Ishikawa (cell line): ENCODE measurements at regions not wholly inside any gene's neighbourhood (a gene's known extent, or its start where the extent isn't known, plus 50 kb on each side); places are given as distances from the start of the nearest gene placed in this dataset.

Source experiments
- CEBPB ChIP-seq: IDR thresholded peaks from 2 replicates; pipeline ENCODE4 v1.6.1; 2012
- CREB1 ChIP-seq: IDR thresholded peaks from 2 replicates; pipeline ENCODE4 v1.6.1; 2012; ENCODE audit warnings: low read depth
- EGR1 ChIP-seq: IDR thresholded peaks from 2 replicates; pipeline ENCODE4 v1.6.1; 2012
- EP300 ChIP-seq: IDR thresholded peaks from 2 replicates; pipeline ENCODE4 v1.6.1; 2012; ENCODE audit warnings: borderline replicate concordance
- FOXM1 ChIP-seq: IDR thresholded peaks from 2 replicates; pipeline ENCODE4 v1.6.1; 2012; ENCODE audit warnings: low read depth, borderline replicate concordance
- NFIC ChIP-seq: IDR thresholded peaks from 2 replicates; pipeline ENCODE4 v1.6.1; 2012
- RAD21 ChIP-seq: IDR thresholded peaks from 2 replicates; pipeline ENCODE4 v1.6.1; 2012; ENCODE audit warnings: low read depth
- REST ChIP-seq: IDR thresholded peaks from 2 replicates; pipeline ENCODE4 v1.6.1; 2012; ENCODE audit warnings: low read depth, mild to moderate bottlenecking
- TAF1 ChIP-seq: IDR thresholded peaks from 2 replicates; pipeline ENCODE4 v1.6.1; 2012; ENCODE audit warnings: low read depth, mild to moderate bottlenecking
- TCF12 ChIP-seq: IDR thresholded peaks from 2 replicates; pipeline ENCODE4 v1.6.1; 2012; ENCODE audit warnings: low read depth
- TEAD4 ChIP-seq: IDR thresholded peaks from 2 replicates; pipeline ENCODE4 v1.6.1; 2012
- USF1 ChIP-seq: IDR thresholded peaks from 2 replicates; pipeline ENCODE4 v1.6.1; 2012
- YY1 ChIP-seq: IDR thresholded peaks from 2 replicates; pipeline ENCODE4 v1.6.1; 2012; ENCODE audit warnings: low read depth
- ZBTB7A ChIP-seq: IDR thresholded peaks from 2 replicates; pipeline ENCODE4 v1.6.1; 2012; ENCODE audit warnings: low read depth
- TF ChIP-seq, protein P1 (sequence below): IDR thresholded peaks from 2 replicates; pipeline ENCODE4 v1.6.1; 2012

DNA sequence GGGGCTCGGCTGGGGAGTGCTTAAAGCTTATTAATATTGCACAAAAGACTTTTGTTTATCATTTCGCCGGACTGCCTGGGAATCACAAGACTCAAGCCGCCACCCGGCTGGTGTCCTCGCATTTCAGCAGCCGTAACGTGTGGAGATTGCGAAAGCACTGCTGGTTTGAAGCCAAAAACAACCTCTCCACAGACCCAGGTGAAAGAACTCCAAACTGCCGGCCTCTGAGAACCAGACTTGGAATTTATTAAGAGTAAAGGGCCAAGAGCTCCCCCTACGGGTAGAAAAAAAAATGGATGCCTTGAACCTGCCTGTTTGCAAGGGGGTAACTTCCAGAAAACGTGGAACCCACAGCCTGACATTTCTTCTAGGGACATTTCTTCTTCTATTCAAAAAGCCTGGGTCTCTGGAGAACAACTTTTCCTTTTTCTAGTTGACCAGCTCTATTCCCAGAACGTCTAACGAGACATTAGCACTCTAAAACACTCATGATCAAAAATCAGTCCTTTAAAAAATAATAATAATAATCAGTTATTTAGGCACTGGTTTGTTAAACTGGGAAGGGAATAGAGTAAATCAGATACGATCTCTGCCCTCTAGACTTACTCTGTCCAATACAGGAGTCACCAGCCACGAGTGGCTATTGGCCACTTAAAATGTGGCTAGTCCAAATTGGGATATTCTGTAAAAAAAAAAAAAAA lies 216.3 kb downstream of the C1D start:
- TF ChIP-seq CREB1 = 0 out of 2 replicates have a peak, but pooled peaks have one; percentile 46
- no peak for TF ChIP-seq REST
- peak; percentile 100 for TF ChIP-seq CEBPB
- TF ChIP-seq TEAD4 = peak; percentile 89
- TF ChIP-seq ZBTB7A = no peak
- no peak for TF ChIP-seq EGR1
- TF ChIP-seq FOXM1 = peak; percentile 90
- no peak; the same call in 1 of the 2 replicates for TF ChIP-seq TAF1
- TF ChIP-seq EP300 = peak; percentile 95
- TF ChIP-seq NFIC = peak; percentile 98
- TF ChIP-seq YY1 = peak; percentile 31; the same call in 1 of the 2 replicates
- peak; percentile 94 for TF ChIP-seq TCF12
- peak; percentile 72 for TF ChIP-seq RAD21
- TF ChIP-seq, protein P1, sequence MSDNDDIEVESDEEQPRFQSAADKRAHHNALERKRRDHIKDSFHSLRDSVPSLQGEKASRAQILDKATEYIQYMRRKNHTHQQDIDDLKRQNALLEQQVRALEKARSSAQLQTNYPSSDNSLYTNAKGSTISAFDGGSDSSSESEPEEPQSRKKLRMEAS = peak; percentile 71
- TF ChIP-seq USF1 = no peak

- TF ChIP-seq REST (no peak), TCF12 (no peak), USF1 (no peak), EGR1 (no peak), CREB1 (no peak), EP300 (no peak), ZBTB7A (no peak), TAF1 (no peak), TEAD4 (no peak), NFIC (no peak), FOXM1 (no peak), CEBPB (no peak), RAD21 (no peak), YY1 (no peak)
- TF ChIP-seq, protein P1 = no peak
These were observed 214.1 kb downstream of the C1D start for GRCh38 chr2:67848551-67849285.

GRCh38 chr2:67851016-67851415 lies 211.8 kb downstream of the C1D start:
- no peak for TF ChIP-seq EGR1
- TF ChIP-seq CEBPB = no peak
- no peak for TF ChIP-seq RAD21
- TF ChIP-seq YY1 = no peak
- no peak for TF ChIP-seq ZBTB7A
- no peak for TF ChIP-seq EP300
- TF ChIP-seq CREB1 = no peak
- TF ChIP-seq USF1 = no peak
- TF ChIP-seq, protein P1 = no peak
- TF ChIP-seq FOXM1 = no peak
- no peak for TF ChIP-seq NFIC
- TF ChIP-seq TEAD4 = no peak
- TF ChIP-seq TAF1 = no peak
- TF ChIP-seq TCF12 = no peak

- TF ChIP-seq EGR1 (no peak), NFIC (no peak), FOXM1 (no peak), EP300 (no peak), CREB1 (no peak), USF1 (no peak), RAD21 (no peak)
- TF ChIP-seq, protein P1 = no peak
These were observed 210.6 kb downstream of the C1D start for GRCh38 chr2:67851956-67852824.
